Brain microvascular endothelial cell (primary cell): ENCODE measurements at regions not wholly inside any gene's neighbourhood (a gene's known extent, or its start where the extent isn't known, plus 50 kb on each side); places are given as distances from the start of the nearest gene placed in this dataset.

Experiments used
- DNase-seq: peaks from one replicate; pipeline ENCODE4 v3.0.0-alpha.2; 2020
- H3K27ac ChIP-seq: fragments of 250-450 bp; sonication (Bioruptor Pico); 2 replicates; pipeline ENCODE4 v1.5.1; 2020; ENCODE audit warnings: mild to moderate bottlenecking, moderate library complexity
- H3K27me3 ChIP-seq: fragments of 250-450 bp; sonication (Bioruptor Pico); replicated peaks from 2 replicates; pipeline ENCODE4 v1.5.1; 2020; ENCODE audit warnings: mild to moderate bottlenecking
- H3K36me3 ChIP-seq: fragments of 250-450 bp; sonication (Bioruptor Pico); replicated peaks from 2 replicates; pipeline ENCODE4 v1.5.1; 2020; ENCODE audit warnings: mild to moderate bottlenecking
- H3K4me3 ChIP-seq: 2 replicates; pipeline ENCODE4 v1.5.1; 2011; ENCODE audit warnings: low read depth, mild to moderate bottlenecking, control low read depth, low read length, moderate library complexity
- in situ Hi-C: cut with HindIII; loops from 2 replicates; pipeline ENCODE4 v1.10.0; 2017; ENCODE audit warnings: low sequenced_read_pairs, low pct_ligation_motif_present
- TF ChIP-seq, protein P1 (sequence below): IDR thresholded peaks from 2 replicates; pipeline ENCODE4 v1.5.1; 2011; ENCODE audit warnings: low read depth, mild to moderate bottlenecking, moderate library complexity, low read length, control low read depth, inconsistent platforms; ENCODE audit errors: missing control alignments

DNA sequence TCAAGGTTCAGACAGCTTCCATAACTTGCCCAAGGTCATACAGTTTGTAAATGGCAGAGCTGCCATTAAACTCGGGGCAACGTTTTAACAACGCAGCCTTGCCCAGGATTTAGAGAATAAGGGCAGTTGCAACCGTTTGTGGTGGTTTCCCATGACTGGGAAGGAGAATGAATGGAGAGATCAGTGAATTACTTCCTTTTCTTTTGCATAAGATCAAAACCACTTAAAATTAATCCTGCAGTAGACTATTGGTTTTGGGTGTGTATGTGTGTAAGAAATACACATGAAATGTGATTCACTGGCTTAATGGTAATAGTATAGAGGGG is 179.1 kb upstream of the MIR17HG start:
- TF ChIP-seq, protein P1, sequence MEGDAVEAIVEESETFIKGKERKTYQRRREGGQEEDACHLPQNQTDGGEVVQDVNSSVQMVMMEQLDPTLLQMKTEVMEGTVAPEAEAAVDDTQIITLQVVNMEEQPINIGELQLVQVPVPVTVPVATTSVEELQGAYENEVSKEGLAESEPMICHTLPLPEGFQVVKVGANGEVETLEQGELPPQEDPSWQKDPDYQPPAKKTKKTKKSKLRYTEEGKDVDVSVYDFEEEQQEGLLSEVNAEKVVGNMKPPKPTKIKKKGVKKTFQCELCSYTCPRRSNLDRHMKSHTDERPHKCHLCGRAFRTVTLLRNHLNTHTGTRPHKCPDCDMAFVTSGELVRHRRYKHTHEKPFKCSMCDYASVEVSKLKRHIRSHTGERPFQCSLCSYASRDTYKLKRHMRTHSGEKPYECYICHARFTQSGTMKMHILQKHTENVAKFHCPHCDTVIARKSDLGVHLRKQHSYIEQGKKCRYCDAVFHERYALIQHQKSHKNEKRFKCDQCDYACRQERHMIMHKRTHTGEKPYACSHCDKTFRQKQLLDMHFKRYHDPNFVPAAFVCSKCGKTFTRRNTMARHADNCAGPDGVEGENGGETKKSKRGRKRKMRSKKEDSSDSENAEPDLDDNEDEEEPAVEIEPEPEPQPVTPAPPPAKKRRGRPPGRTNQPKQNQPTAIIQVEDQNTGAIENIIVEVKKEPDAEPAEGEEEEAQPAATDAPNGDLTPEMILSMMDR, result no peak
- in situ Hi-C loops, result no loop called here
- Histone ChIP-seq H3K27me3 (no peaks in the 10 kb centered on the region), H3K27ac (no peak overlapping the region), H3K4me3 (no peak overlapping the region), H3K36me3 (no peaks in the 10 kb centered on the region)
- no peak for DNase-seq

DNA sequence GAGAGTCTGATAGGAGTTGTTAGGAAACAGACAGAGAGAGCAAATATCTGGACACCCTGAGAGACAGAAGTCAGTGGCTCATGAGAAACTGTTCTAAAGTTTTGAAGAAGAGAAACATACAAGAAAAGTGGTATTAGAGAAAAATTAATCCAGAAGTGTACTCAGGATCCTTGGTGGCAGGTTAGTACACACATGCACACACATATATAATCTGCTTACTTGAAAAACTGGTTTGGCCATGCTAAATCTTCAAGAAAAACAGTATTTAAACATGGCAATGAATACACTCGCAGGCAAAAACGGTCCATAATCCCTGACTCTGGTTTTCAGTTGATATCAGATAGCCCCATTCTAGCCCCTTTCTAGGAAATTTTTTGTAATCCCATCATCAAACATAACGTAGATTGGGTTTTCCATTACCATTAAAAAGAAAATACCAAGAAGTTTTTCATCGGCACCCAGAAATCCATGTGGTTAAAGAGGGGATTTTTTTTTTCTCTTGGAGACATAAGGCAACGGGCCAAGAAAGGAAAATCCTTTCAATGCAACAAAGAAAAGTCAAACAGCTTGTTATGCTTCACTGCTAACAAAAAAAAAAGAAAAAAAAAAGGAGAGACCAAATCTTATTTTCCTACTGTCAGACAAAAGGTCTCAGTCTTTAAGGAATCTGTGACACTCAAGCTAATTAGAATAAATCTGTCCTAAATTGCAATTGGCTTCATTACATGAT is 178.0 kb upstream of the MIR17HG start:
- TF ChIP-seq, protein P1, result no peak
- Histone ChIP-seq H3K36me3 (no peaks in the 10 kb centered on the region), H3K4me3 (no peak overlapping the region), H3K27me3 (no peaks in the 10 kb centered on the region), H3K27ac (no peak overlapping the region)
- in situ Hi-C loops, result no loop called here
- DNase-seq, result no peak

DNA sequence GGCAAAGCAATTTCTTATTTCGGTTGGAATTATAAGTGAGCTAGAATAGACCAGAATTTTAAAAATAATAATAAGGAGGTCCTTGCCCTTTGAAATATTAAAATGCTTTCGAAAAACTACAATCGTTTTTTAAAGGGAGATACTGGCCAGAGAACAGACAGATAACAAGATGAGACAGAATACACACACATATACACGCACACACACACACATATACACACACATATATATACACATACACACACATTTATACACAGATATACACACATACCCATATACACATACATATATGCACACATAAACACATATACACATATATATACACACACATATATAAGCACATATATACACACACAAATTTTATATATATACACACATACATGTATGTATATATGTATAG is 175.3 kb upstream of the MIR17HG start:
- in situ Hi-C loops, result no loop called here
- no peak for DNase-seq
- no peaks in the 10 kb centered on the region for H3K36me3 ChIP-seq
- H3K27ac ChIP-seq, result no peak overlapping the region
- no peaks in the 10 kb centered on the region for H3K27me3 ChIP-seq
- no peak overlapping the region for H3K4me3 ChIP-seq
- TF ChIP-seq, protein P1, result no peak

DNA sequence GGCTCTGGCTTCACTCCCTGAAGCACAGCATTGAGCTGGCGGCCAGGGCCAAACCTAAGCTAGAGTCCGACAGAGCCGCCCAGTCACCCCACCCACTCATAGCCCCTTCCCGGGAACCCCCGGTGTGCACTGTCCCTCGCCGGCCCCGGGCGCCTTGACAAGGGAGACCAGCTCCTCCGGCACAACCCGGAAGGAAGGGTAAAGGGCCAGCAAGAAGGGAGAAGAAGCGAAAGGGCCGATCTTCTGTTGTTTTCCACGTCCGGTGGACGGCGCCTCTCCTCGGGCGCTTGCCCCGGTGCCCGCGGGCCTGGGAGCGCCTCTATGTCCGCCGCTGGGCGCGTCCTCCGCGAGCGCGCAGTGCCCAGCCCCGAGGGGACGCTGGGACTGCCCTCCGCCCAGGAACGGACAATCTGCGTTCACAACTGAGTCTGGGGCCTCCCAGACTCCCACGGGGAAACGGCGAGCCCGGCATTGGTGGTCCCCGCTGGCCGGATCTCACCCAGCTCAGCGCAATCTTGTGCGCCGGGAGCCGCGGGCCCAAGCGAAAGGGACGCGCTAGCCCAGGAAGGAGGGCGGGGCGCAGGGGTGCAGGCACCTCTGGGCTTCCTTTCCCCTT is 172.5 kb upstream of the MIR17HG start:
- TF ChIP-seq, protein P1, result no peak
- no peaks in the 10 kb centered on the region for H3K27me3 ChIP-seq
- in situ Hi-C loops, result no loop called here
- H3K27ac ChIP-seq, result no peak overlapping the region
- peak overlapping the region; percentile 58 for H3K4me3 ChIP-seq
- no peak for DNase-seq
- no peaks in the 10 kb centered on the region for H3K36me3 ChIP-seq

DNA sequence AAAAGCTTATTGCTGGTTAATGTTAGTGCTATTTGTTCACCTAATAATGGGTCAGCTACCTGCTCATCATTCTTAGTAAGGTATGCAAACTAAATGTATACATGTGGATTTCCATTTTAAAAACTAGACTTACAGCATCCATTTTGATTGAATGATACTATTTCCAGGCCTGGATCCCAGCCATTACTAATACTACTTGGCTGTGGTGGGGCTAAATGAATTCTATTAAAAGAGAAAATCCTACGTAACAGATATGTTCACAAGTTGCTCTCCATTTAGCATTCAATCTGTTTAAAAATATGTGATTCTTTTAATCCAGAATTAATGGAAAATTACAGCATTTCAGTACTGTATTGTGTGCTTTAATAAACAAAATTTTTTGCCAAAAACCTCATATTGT is 169.4 kb upstream of the MIR17HG start:
- Histone ChIP-seq H3K36me3 (no peaks in the 10 kb centered on the region), H3K27ac (no peak overlapping the region), H3K27me3 (no peaks in the 10 kb centered on the region), H3K4me3 (no peak overlapping the region)
- in situ Hi-C loops, result no loop called here
- DNase-seq, result no peak
- TF ChIP-seq, protein P1, result no peak

DNA sequence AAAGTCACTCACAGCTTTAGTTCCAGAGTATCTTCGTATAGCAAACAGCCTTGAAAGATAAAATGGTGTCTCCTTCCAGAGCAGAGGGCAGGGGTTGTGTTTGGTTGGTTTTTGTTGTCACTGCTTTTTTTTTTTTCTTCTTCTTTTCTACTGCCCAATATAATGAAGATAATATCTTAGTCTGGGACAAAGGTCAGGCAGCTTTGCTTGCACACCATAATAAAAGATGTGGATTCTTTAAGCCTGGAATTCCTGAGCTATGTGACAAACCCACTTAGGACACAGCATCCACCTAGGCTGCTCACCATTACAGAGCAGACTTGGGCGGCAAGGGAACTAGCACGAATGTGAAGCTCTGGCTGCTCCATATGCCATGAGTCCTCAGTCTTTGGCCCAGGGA is 165.6 kb upstream of the MIR17HG start:
- in situ Hi-C loops, result no loop called here
- TF ChIP-seq, protein P1, result no peak
- Histone ChIP-seq H3K36me3 (no peaks in the 10 kb centered on the region), H3K4me3 (no peak overlapping the region), H3K27me3 (no peaks in the 10 kb centered on the region), H3K27ac (no peak overlapping the region)
- no peak for DNase-seq
